Ovary (tissue), 3 donors: ENCODE measurements at regions not wholly inside any gene's neighbourhood (a gene's known extent, or its start where the extent isn't known, plus 50 kb on each side); places are given as distances from the start of the nearest gene placed in this dataset.

ENCODE experiments used
- CTCF ChIP-seq, 3 donors: fragments of 450-650 bp in 2 of 3; fragments of 200-600 bp in 1 of 3; IDR thresholded peaks; one replicate each; pipeline versions ENCODE4 v1.5.1 to v1.8.0; 2016 to 2022; ENCODE audit warnings: antibody characterized with exemption in 3 of 3, mild to moderate bottlenecking in 1 of 3
- EP300 ChIP-seq: sonication (generic); formaldehyde crosslinking; IDR thresholded peaks from one replicate; pipeline ENCODE4 v1.6.1; 2017; ENCODE audit warnings: antibody characterized with exemption
- POLR2A ChIP-seq: fragments of 450-650 bp; IDR thresholded peaks from one replicate; pipeline ENCODE4 v1.6.1; 2017; ENCODE audit warnings: antibody characterized with exemption, mild to moderate bottlenecking, moderate library complexity
- donor health status: DM: no; HTN: no; CAD: no.

- TF ChIP-seq CTCF (IDR thresholded peaks at IDR 0.05) = no peak
- no peak for TF ChIP-seq POLR2A
- no peak for TF ChIP-seq EP300
These were observed 67.0 kb upstream of the PLXNA4 start for GRCh38 chr7:132643302-132643701.
